ENCODE measurements at regions not wholly inside any gene's neighbourhood (a gene's known extent, or its start where the extent isn't known, plus 50 kb on each side); places are given as distances from the start of the nearest gene placed in this dataset.
"Not testable (repeated sequence)": the region's sequence is repeated elsewhere in the genome, so short reads cannot be mapped to it uniquely, and the experiment has no call there.

GRCh38 chr10:57113545-57113944, 752.5 kb upstream of the ZWINT start:
- no peak for DNase-seq

GRCh38 chr10:57102236-57102635, 741.2 kb upstream of the ZWINT start:
- no peak for DNase-seq

DNA sequence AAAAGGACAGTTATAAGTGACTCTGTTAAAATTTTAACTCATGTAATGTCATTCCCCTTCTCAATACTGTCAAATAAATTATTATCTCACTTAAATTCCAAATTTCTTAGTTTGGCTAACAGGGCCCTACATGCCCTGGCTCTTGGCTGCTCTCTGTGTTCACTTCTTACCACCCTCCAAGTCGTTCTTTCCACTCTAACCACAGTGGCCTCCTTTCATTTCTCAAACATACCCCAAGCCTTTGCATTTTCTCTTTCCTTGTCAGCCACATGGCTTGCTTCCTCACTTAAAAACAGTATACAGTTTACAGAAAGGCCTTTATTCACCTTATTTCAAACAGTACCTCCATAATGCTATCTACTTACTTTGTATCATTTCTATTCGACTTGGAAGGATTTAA, 737.1 kb upstream of the ZWINT start:
- DNase-seq: no peak

DNA sequence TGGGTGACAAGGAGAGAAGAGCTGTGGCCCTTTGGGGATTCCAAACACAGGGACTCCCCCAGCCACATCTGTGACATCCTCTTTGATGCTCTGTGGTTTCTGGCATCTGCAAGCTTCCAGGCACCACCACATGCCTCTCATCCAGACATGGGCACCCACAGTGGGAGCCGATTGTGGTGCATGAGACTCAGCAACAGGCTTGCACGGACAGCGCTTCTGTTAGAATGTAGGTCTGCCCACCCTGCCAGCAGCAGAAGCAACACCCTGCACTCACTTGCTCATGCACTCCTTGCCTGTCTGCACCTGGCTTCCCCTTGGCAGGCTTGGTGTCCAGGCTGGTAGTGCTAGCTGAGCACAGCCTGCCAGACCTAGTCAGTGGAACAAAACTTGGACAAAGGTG, 735.0 kb upstream of the ZWINT start:
- no peak for DNase-seq

DNA sequence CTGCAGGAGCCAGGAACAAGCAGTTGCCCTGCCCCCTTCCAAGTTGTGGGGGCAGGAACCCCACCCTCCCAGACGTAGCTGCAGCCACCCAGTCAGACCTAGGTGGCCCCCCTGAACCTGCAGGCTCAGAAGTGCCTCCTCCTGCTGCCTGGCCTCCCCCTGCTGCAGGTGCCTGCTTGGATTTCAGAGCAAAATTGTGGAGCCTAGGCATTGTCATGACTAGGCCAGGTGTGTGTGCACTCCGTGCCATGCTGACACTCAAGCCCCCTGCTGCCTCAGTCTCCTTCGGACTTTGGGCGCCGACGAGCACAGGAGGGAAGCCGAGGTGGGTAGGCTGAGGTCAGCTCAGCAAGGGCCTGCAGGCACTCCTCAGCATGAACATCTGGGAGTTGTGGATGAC, 733.9 kb upstream of the ZWINT start:
- DNase-seq: no peak

DNA sequence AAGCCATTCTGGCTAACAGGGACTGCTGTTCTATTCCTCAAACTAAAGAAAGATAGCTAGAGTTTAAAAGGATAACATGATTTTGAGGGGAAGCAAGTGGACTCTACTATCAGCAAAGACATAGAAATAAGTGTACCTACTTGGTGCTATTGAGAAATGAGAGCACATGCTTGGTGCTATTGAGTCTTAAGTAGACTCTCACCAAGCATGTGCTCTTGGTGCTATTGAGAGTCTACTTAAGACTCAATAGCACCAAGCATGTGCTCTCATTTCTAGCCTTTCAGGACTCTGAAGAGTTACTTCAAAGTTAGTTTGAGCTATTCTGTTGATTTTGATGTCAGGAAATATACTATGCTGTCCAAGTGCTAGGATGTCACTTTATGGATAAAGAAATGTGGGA, 733.0 kb upstream of the ZWINT start:
- no peak for DNase-seq

- no peak for DNase-seq
Measured at GRCh38 chr10:57053530-57053929, 692.5 kb upstream of the ZWINT start.

GRCh38 chr10:57049096-57049495, 688.0 kb upstream of the ZWINT start:
- DNase-seq: no peak

- DNase-seq: no peak
Measured at GRCh38 chr10:57038531-57038930, 677.5 kb upstream of the ZWINT start.

DNA sequence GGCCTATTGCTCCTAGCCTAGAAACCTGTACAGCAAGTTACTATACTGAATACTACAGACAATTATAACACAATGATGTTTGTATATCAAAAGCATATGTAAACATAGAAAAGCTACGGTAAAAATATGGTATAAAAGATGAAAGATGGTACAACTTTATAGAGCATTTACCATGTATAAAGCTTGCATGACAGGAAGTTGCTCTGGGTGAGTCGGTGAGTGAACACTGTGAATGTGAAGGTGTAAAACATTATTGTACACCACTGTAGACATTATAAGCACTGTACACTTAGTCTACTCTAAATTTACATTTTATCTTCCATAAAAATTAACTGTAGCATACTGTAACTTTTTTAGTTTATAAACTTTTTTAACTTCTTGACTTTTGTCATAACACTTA, 674.3 kb upstream of the ZWINT start:
- no peak for DNase-seq

DNA sequence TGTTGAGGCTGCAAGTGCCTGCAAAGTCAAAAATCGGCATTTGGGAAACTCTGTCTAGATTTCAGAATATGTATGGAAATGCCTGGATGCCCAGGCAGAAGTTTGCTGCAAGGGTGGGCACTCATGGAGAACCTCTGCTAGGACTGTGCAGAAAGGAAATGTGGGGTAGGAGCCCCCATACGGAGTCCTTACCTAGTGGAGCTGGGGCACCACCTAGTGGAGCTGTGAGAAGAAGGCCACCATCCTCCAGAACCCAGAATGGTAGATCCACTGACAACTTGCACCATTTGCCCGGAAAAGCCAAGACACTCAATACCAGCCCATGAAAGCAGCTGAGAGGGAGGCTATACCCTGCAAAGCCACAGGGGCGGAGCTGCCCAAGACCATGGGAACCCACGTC, 671.2 kb upstream of the ZWINT start:
- not testable (repeated sequence) for DNase-seq

DNA sequence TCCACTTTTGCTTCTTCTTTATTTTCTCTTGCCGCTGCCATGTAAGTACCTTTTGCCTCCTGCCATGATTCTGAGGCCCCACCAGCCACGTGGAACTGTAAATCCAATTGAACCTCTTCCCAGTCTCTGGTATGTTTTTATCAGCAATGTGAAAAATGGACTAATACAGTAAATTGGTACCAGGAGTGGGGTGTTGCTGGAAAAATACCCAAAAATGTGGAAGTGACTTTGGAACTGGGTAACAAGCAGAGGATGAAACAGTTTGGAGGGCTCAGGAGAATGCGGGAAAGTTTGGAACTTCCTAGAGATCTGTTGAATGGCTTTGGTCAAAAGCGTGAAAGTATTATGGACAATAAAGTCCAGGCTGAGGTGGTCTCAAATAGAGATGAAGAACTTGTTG, 670.3 kb upstream of the ZWINT start:
- DNase-seq: no peak

DNA sequence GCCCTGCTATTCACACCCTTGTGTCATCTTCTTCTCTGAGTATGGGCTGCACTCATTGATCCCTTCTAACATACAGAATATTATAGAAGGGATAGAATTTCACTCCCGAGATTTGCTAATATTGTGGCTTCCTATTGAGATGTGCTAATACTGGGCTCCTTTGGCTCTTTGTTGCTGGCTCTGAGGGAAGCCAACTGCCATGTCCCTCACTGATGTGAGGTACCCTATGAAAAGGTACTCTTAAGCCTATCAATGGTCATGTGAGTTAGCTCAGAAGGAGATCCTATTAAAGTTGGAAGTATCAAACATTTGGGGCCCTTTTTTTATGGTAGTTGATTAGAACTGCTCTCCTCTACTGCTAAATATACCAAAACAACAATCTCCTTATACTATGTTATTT, 665.2 kb upstream of the ZWINT start:
- DNase-seq: no peak

DNA sequence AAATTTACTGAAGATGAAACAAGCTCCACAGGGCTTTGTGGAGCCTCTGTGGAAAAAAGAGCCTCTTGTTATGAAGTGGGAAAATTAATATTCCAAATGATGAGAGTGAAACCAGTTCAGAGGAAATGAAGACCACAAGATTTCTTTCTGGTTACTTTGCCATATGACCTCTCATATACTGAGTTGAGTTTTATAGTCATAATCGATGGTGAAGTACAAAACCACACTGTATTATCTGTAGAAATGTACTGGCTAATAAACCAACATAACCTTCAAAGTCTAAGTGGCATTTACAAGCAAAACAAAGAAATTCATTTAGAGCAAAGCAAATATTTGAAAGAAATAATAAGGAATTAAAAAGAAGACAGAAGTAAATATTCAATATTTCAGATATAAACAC, 662.6 kb upstream of the ZWINT start:
- DNase-seq: no peak

DNA sequence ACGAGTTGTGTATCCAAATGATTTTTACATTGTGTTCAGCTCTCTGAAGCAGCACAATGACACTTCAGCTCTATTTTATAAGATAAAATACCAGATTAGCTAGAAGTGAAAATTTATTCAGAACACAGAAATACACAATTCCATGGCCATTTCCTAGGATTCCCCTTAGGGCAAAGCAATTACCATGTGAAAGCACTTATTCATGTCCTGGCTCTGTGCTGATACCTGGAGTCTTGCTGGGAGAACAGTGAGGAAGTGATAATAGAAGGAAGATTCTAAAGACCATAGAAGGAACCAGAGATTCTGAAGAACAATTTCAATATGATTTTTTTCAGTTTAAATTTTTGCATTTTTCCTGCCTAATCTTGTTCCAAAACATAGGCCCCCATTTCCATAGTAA, 657.4 kb upstream of the ZWINT start:
- DNase-seq: no peak

DNA sequence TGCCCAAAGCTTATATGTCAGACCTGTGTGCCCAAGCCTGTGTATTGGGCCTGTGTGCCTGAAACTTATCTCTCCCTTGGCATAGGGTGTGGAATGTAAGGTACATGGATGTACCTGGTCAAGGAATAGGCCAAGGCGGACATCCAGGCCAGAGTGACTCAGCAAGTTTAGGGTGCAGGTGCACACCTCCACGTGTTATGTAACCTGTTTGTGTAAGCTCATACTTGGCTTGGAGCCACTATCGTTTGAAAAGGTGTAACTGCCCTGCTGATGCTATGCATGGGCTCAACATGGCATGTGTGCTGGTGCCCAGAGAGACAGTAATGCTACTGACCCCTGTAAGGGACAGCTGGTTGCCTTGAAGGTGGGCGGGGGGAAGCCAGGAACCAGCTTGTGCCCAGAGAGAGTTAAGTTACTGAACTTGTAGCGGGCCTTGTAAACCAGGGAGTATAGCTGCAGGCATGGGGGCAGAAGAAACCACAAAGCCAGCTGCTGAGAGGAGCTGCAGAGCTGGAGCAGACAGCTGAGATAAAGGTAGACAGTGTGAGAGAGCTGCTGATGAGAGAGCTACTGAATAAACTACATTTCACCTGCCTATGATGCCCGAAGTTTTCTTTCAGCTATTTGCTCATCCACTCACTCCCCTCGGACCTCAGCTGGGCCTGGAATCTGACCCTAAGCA, 656.4 kb upstream of the ZWINT start:
- no peak for DNase-seq

DNA sequence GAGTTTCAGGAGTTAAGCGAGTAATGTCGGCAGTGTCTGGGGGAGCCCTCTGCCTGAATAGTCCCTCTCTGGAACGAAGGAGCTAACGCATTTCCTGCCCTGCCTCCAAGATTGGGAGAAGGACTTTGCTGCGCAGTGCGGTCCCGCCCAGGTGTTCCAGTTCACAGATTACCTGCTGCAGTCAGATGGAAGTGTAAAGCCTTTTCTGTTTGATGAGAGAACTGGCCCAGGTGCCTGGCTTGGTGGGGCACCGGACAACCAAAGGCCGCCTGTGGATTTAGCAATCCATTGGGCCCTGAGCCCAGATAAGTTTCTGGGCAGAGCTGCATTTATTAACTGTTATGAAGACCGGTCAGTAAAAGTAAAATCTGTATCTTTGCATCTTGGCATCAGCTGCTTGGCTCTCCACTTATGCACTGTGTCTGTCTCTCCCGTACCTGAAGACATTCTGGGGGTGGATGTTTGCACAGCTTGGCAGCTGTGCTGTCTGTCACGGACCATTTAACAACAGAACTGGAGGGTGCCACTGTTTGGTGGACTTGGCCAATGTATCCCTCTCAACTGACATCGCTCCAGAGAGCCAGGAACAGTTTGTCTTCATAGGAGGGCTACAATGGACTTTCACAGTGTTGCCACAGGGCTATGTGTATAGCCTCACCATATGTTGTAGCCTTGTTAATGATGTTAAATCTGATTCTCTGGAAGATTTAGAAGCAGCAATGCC, 654.7 kb upstream of the ZWINT start:
- no peak for DNase-seq

GRCh38 chr10:57015187-57015586, 654.1 kb upstream of the ZWINT start:
- DNase-seq: no peak

GRCh38 chr10:57014758-57015157, 653.7 kb upstream of the ZWINT start:
- no peak for DNase-seq

DNA sequence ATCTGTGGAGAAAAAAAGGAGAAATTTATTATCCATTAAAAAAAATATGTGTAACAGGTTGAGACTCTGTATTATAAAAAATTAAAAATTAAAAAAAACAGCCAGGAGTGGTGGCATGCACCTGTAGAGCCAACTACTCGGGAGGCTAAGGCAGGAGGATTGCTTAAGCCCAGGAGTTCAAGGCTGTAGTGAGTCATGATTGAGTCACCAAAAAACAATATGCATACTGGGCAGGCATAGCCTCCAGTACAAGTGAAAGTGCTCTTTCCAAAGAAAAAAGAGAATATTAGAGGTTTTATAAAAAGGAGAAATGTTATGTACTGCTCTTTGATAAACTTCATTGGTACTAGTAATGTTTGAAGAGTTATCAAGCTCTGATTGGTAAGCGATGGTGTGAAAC, 647.1 kb upstream of the ZWINT start:
- no peak for DNase-seq

- no peak for DNase-seq
Measured at GRCh38 chr10:56991591-56992069, 630.6 kb upstream of the ZWINT start.

DNA sequence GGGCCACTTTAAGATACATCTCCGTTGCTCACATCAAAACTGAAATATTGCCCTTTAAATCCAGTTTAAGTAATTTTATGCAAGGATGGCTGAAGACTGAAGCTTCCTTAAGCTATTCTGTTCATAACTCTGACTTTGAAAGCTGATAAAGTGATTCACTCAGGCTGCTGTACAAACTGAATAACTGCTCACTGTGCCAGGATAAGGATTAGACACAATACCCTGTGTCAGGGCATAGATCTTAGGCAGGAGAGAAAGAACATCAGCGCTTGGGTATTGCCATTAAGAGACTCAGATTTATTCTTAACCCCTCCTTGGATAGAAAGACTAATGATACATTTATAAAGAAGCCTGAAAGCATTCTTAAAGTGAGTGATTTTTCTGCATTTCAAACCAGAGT, 614.5 kb upstream of the ZWINT start:
- DNase-seq: no peak

GRCh38 chr10:56973766-56974165, 612.7 kb upstream of the ZWINT start:
- DNase-seq: no peak

DNA sequence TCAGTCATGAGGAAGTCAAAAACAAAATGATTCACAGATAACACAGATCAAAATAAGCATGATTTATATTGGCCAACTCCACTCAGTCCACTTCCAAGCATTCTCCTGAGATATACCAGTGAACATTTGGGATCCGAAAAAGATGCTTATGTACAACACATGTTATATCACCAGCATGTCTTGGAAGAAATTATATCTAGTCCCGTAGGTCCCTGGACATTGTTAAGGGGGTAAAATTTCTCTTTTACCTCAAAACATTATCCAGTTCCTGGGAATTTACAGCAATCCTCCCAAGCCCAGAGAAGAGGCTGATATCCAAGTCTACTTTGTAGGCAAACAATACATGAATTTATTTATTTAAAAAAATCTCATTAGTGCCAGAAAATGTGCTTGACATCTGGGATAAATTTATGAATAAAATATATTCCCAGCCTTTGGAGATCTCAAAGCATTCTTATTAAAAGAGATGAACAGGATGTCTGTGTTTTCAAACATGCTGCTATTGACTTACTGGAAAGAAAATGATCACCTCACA, 582.2 kb upstream of the ZWINT start:
- DNase-seq: no peak

- DNase-seq: no peak
Measured at GRCh38 chr10:56934515-56934914, 573.5 kb upstream of the ZWINT start.
